Caki2 (cell line): ENCODE measurements at regions not wholly inside any gene's neighbourhood (a gene's known extent, or its start where the extent isn't known, plus 50 kb on each side); places are given as distances from the start of the nearest gene placed in this dataset.
"Not testable (repeated sequence)": the region's sequence is repeated elsewhere in the genome, so short reads cannot be mapped to it uniquely, and the experiment has no call there.

Experiments used
- DNase-seq: peaks from one replicate; pipeline ENCODE4 v3.0.0-alpha.2; 2015; ENCODE audit warnings: low read depth
- in situ Hi-C: cut with HindIII; loops from 2 replicates; pipeline ENCODE4 v1.10.0; 2016; ENCODE audit warnings: low sequenced_read_pairs, low pct_unique_long_range_greater_than_20kb, mixed read lengths

- DNase-seq: peak; percentile 94
- in situ Hi-C loops: loop anchor here (25.0 kb wide), 1 partner anchor 129 kb away; no protein-coding TSS in a partner anchor
Observed at GRCh38 chr13:103883164-103883563, 816.9 kb upstream of the SLC10A2 start.

DNA sequence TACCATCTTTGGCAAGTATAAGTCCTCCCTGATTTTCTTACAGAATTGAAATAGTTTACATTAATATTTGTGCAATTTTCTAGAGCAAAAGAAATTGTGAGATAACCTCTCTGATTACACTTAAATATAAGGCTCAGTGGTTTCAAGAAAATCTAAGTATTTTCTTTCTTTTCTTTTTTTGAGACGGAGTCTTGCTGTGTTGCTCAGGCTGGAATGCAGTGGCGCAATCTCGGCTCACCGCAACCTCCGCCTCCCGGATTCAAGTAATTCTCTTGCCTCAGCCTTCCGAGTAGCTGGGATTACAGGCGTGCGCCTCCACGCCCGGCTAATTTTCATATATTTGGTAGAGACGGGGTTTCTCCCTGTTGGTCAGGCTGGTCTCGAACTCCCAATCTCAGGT is 813.9 kb upstream of the SLC10A2 start:
- in situ Hi-C loops: loop anchor here (25.0 kb wide), 1 partner anchor 132 kb away; no protein-coding TSS in a partner anchor
- not testable (repeated sequence) for DNase-seq

- in situ Hi-C loops: loop anchor here (25.0 kb wide), 1 partner anchor 133 kb away; no protein-coding TSS in a partner anchor
Observed at GRCh38 chr13:103878891-103879605, 812.8 kb upstream of the SLC10A2 start.

DNA sequence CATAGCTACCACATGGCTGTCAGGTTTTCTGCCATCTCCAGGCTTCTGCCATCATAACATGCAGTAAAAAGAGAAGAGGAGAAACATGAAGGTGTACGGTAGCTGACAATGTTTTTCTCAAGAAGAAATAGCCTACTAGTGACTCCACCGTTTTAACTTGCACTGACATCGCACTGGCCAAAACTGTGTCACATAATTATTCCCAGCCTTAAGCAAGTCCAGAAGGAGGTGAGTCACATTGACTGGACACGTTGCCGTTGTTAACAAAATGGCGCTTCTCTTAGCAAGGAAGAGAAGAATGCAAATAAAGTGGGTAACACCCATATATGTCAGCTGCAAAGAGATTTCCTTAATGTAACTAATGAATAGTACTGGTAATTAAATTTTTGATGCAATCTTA is 810.4 kb upstream of the SLC10A2 start:
- DNase-seq: no peak
- in situ Hi-C loops: loop anchor here (25.0 kb wide), 1 partner anchor 136 kb away; no protein-coding TSS in a partner anchor

More at GRCh38 chr13:103878891-103879605, 812.8 kb upstream of the SLC10A2 start:
- no peak for DNase-seq

- DNase-seq: no peak
- in situ Hi-C loops: no loop called here
Observed at GRCh38 chr13:103873725-103874124, 807.5 kb upstream of the SLC10A2 start.

DNA sequence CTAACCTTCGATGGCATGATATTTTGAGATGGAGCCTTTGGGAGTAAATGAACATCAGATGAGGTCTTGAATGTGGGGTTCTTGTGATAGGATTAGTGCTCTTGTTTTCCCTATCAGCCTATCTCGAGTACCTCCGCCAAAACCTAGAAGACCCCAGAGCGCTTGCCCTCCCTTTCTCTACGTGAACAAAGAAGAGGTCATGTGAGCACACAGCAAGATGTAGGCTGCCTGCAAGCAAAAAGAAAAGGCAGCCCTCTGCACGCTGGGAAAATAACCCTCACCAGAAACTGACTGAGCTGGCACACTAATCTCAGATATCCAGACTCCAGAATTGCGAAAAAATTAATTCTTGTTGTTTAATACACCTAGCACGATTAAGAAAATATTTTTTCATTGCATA is 799.8 kb upstream of the SLC10A2 start:
- no peak for DNase-seq
- in situ Hi-C loops: no loop called here

DNA sequence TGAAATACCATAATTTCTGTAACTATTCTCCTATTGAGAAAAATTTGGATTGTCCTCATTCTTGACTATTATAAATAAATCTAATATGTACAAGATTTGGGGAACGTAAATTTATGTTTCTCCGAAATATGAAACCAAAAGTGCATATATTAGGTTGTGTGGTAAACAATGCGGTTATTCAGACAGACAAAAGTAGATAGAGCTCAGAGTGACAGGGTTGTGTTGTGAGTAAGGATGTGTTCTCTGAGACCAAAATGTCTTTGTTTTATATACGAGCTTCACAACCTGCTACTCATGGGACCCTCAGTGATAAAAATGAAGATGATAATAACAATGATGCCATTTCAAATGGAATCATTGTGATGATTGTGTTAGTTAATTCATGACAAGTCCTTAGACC is 796.3 kb upstream of the SLC10A2 start:
- no peak for DNase-seq
- in situ Hi-C loops: no loop called here

- no peak for DNase-seq
- in situ Hi-C loops: no loop called here
Observed at GRCh38 chr13:103859952-103860351, 793.7 kb upstream of the SLC10A2 start.

- no peak for DNase-seq
- in situ Hi-C loops: no loop called here
Observed at GRCh38 chr13:103852036-103852435, 785.8 kb upstream of the SLC10A2 start.

- no peak for DNase-seq
- in situ Hi-C loops: no loop called here
Observed at GRCh38 chr13:103844471-103844870, 778.3 kb upstream of the SLC10A2 start.

DNA sequence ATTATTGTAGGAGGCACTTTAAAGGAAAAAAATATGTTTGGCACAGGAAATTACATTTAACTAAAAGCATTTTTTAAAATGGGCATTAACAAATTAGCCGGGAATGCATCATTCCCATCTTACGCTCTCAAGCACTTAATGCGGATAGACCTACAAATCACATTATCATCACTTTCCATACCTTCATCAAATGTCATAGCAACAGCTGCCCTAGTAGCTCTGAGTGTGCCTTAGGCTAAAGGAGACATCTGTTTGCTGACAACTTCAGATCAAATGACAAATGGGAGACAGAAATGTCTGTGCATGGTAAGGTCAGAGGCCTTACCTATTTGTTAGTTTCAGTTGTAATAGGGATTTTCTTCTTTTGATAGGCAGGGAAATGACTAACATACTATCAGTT is 773.2 kb upstream of the SLC10A2 start:
- no peak for DNase-seq
- in situ Hi-C loops: no loop called here

DNA sequence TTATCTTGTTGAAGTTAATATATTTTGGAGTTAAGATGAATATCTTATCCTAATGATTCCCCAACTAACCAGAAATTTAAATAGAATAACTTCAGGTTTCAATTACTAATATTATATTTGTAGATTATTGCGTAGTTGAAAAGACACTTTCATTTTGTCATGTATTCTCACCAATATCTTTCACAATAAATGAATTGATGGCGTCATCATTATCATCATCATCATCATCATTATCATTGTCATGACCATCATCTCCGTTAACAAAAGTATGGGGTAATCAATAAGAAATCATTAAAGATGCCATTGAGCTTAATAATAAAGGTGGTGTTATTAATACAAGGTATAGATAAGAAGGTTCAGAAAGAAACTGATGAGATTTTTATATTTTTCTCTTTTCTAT is 768.8 kb upstream of the SLC10A2 start:
- in situ Hi-C loops: no loop called here
- DNase-seq: no peak

DNA sequence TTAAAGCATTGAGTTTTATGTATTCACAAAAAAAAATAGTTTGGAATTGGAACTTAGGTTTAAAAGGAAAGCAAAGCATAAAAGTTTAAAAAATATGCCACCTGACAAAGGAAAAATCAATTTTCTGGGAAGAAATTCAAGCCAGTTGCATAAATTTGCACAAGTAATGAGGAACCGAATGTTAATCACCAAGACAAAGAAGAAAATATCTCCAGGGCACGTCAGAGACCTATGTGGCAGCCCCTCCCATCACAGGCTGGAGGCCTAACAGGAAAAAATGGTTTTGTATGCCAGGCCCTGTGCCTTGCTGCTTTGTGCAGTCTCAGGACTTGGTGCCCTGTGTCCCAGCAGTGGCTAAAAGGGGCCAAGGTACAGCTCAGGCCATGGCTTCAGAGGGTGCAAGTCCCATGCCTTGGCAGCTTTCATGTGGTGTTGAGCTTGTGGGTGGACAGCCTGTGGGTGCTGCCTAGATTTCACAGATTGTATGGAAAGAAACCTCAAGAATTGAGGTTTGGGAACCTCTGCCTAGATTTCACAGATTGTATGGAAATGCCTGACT is 767.2 kb upstream of the SLC10A2 start:
- in situ Hi-C loops: no loop called here
- DNase-seq: no peak

DNA sequence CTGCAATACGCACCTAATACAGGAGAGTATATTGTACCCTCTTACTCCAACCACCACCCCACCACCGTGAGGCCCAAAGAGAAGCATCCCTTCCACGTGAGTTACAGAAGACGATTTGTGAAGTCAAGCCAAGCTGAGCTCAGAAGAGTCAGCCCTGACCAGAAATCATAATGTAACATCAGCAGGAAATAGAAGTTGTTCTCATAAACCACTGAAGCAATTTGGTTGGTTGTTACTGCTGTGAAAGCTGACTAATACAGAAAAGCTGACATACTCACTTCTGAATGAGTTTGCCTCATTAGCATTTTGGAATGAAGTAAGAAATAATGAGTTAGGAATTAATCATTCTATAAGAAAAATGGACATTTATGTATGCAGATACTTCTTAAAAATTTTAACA is 749.4 kb upstream of the SLC10A2 start:
- no peak for DNase-seq
- in situ Hi-C loops: no loop called here

DNA sequence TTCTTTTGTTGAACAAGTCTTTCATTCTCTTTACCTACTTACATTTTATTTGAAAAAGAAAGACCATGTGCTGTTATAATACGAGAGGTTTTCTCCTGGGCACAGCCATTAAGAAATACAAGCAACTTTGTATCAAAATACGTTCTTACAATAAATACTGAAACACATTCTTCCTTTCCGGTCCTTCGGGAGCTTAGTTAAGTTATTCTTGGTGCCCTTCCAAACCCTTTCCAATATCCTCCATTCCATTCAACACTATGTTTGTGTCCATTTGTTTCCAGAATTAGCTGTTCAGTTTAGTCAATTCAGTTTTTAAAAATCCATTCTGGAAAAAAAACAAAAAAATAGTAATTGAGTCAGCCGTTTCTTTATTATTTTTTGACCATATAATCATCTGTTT is 746.8 kb upstream of the SLC10A2 start:
- in situ Hi-C loops: no loop called here
- no peak for DNase-seq

- no peak for DNase-seq
- in situ Hi-C loops: no loop called here
Observed at GRCh38 chr13:103812558-103812957, 746.3 kb upstream of the SLC10A2 start.

GRCh38 chr13:103810026-103810425 is 743.8 kb upstream of the SLC10A2 start:
- in situ Hi-C loops: no loop called here
- DNase-seq: no peak

DNA sequence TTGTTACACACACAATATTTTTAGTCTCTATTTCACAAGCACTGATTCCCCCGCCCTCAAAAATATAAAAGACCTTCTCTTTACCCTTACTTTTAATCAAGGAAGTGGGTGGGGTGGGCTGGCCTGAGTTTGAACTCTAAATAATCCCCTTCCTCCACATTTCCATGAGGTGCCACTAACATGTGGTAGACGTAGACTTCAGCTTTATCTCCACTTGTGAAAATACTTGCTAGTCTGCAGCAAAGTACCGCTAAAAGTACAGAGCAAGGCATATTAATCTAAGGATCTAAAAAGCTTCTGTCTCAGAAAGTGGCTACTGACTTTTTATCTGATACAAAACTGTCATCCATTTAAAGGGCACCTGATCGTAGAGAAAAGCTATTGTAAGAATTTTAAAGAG is 739.6 kb upstream of the SLC10A2 start:
- DNase-seq: no peak
- in situ Hi-C loops: no loop called here

DNA sequence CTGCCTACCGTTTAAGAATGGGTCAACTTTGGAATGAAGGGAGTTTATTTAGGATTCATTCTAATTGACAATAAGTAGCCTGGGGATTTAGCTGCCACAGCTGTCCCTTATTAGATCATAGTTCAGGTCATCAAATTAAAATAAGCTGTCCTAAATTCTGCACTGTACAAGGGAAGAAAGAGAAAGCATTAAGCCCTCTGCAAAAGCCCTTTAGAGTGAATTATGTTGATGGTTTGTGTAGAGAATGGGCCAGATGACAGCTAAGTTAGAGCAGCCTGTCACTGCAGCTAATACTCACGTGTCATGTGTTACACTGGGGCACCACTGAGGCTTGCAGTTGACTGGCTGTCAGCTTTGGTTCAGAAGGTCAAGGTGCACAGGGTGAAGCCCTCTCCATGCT is 737.1 kb upstream of the SLC10A2 start:
- in situ Hi-C loops: no loop called here
- DNase-seq: no peak

DNA sequence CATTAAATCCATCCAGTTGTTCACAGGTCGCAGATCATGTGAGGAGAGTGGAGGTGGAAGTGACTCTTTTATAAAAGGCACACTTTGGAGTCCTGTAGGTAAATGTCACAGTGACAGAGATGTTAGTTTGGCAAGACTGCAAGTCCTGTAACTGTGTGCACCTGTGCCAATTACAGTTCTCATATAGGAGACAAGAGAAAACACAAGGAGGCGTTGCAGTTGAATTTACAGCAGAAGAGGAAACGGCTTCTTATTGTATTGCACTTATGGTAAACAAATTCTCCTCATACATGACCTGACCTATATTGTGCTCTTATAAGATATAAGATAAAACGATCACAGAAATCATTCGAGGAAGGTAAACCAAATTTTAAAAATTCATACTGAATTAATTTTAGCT is 732.8 kb upstream of the SLC10A2 start:
- in situ Hi-C loops: no loop called here
- no peak for DNase-seq
